ENCODE measurements at regions not wholly inside any gene's neighbourhood (a gene's known extent, or its start where the extent isn't known, plus 50 kb on each side); places are given as distances from the start of the nearest gene placed in this dataset.

DNA sequence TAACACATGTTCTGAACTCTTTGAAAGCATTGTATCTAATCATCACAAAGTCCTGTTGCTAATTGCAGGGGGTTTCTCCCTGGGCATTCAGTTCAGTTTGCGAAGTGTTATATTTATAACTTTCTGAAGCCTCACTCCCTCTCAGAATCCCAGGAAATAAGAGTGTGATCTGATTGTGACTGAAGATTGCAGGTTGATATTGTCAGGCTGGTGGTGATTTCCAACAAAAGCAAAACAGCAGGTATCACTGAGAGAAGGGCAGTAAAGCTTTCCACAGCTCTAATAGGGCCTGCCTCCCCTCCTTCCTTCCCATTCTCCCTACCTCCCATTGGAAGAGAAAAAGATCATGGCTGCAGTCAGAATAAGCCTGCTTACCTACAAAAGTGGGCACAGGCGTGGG, 466.7 kb upstream of the FSHR start:
- TF ChIP-seq POLR2A (IDR thresholded peaks at IDR 0.05; ENCODE audit: extremely low read depth, insufficient read length) = no peak
- TF ChIP-seq, protein P1, sequence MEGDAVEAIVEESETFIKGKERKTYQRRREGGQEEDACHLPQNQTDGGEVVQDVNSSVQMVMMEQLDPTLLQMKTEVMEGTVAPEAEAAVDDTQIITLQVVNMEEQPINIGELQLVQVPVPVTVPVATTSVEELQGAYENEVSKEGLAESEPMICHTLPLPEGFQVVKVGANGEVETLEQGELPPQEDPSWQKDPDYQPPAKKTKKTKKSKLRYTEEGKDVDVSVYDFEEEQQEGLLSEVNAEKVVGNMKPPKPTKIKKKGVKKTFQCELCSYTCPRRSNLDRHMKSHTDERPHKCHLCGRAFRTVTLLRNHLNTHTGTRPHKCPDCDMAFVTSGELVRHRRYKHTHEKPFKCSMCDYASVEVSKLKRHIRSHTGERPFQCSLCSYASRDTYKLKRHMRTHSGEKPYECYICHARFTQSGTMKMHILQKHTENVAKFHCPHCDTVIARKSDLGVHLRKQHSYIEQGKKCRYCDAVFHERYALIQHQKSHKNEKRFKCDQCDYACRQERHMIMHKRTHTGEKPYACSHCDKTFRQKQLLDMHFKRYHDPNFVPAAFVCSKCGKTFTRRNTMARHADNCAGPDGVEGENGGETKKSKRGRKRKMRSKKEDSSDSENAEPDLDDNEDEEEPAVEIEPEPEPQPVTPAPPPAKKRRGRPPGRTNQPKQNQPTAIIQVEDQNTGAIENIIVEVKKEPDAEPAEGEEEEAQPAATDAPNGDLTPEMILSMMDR (IDR thresholded peaks at IDR 0.05; ENCODE audit: low read depth, low read length) = no peak
